Lung (tissue), 11 donors: ENCODE measurements at regions not wholly inside any gene's neighbourhood (a gene's known extent, or its start where the extent isn't known, plus 50 kb on each side); places are given as distances from the start of the nearest gene placed in this dataset.

Experiments
- ATAC-seq: fragments of 200-7000 bp; cut with Tn5 transposase; one replicate; pipeline ENCODE4 v1.9.1; 2020; ENCODE audit warnings: moderate number of reproducible peaks; ENCODE audit not compliant: insufficient read depth, low FRiP score
- DNase-seq, 3 donors: peaks; one replicate each; pipeline ENCODE4 v3.0.0-alpha.2; 2013 to 2017
- H3K27ac ChIP-seq, 2 donors: one replicate each; pipeline ENCODE4 v1.5.1; 2013; ENCODE audit warnings: mild to moderate bottlenecking in 2 of 2, moderate library complexity in 2 of 2, control low read depth in 1 of 2, inconsistent platforms in 1 of 2, low read depth in 1 of 2, low read length in 1 of 2
- H3K27me3 ChIP-seq, 3 donors: one replicate each; pipeline ENCODE4 v1.5.1; 2013; ENCODE audit warnings: low read length in 2 of 3; ENCODE audit not compliant: control insufficient read depth in 3 of 3, insufficient read depth in 3 of 3
- H3K36me3 ChIP-seq, 4 donors: one replicate each; pipeline ENCODE4 v1.5.1; 2013; ENCODE audit warnings: low read length in 4 of 4, mild to moderate bottlenecking in 1 of 4, moderate library complexity in 1 of 4; ENCODE audit not compliant: control insufficient read depth in 4 of 4, insufficient read depth in 4 of 4
- H3K4me1 ChIP-seq, 5 donors: one replicate each; pipeline ENCODE4 v1.5.1; 2013; ENCODE audit warnings: low read length in 5 of 5, mild to moderate bottlenecking in 2 of 5, moderate library complexity in 1 of 5; ENCODE audit not compliant: control insufficient read depth in 5 of 5, insufficient read depth in 5 of 5
- H3K4me3 ChIP-seq: one replicate; pipeline ENCODE4 v1.5.1; 2013; ENCODE audit warnings: mild to moderate bottlenecking, control low read depth, moderate library complexity
- H3K9ac ChIP-seq, 2 donors: one replicate each; pipeline ENCODE4 v1.5.1; 2013; ENCODE audit warnings: low read length in 2 of 2, control low read depth in 1 of 2; ENCODE audit not compliant: insufficient read depth in 1 of 2
- H3K9me3 ChIP-seq, 4 donors: one replicate each; pipeline ENCODE4 v1.5.1; 2013; ENCODE audit warnings: low read length in 3 of 4, mild to moderate bottlenecking in 1 of 4, moderate library complexity in 1 of 4; ENCODE audit not compliant: control insufficient read depth in 4 of 4, insufficient read depth in 3 of 4
- CTCF ChIP-seq: IDR thresholded peaks from 2 replicates; pipeline ENCODE4 v1.5.1; 2012; ENCODE audit warnings: mild to moderate bottlenecking; ENCODE audit errors: control extremely low read depth, extremely low read depth
- WGBS, 2 donors: extraction: QIAGEN DNeasy Blood & Tissue Kit; methylation state at CpG; one replicate each; pipeline ENCODE4 v1.1.7; 2013; 5-methylcytosine and 5-hydroxymethylcytosine counted together
- donor health status: control.
- donor health status: control.
- donor health status: Bipolar disorder and iron deficiency.
- donor health status: healthy.
- donor health status: DM: yes; HTN: yes; CAD: no.

GRCh38 chr20:12012241-12013222, 94.8 kb downstream of the BTBD3 start:
- WGBS, 2 donors: 66 to 68% methylated on average over 9 of the region's 9 CpGs
- peak in 2 of 3 donors; percentile 15 to 29 for DNase-seq
- Histone ChIP-seq H3K9ac (no peak overlapping the region), H3K4me3 (no peak overlapping the region), H3K4me1 (peaks cover 0 to 2% (median 0%) of the 10 kb centered on the region in 5 donors), H3K27me3 (no peaks in the 10 kb centered on the region), H3K27ac (no peak overlapping the region), H3K36me3 (no peaks in the 10 kb centered on the region), H3K9me3 (no peaks in the 10 kb centered on the region)
- peak; percentile 62 for TF ChIP-seq CTCF
- peak; percentile 79 for ATAC-seq

GRCh38 chr20:12014276-12014675, 96.6 kb downstream of the BTBD3 start:
- DNase-seq (no peak), ATAC-seq (no peak)
- no peak for TF ChIP-seq CTCF
- Histone ChIP-seq H3K27me3 (no peaks in the 10 kb centered on the region), H3K9ac (no peak overlapping the region), H3K36me3 (no peaks in the 10 kb centered on the region), H3K9me3 (no peaks in the 10 kb centered on the region), H3K4me1 (peaks cover 0 to 2% (median 0%) of the 10 kb centered on the region in 5 donors), H3K27ac (no peak overlapping the region), H3K4me3 (no peak overlapping the region)
- WGBS, 2 donors: 87 to 96% methylated on average over 4 of the region's 4 CpGs

- no peak for ATAC-seq
- TF ChIP-seq CTCF: no peak
These were observed 97.0 kb downstream of the BTBD3 start for GRCh38 chr20:12014736-12015135.

More at GRCh38 chr20:12014736-12015135, 97.0 kb downstream of the BTBD3 start:
- no peak overlapping the region for H3K27ac ChIP-seq
- H3K4me1 ChIP-seq: peaks cover 0 to 2% (median 0%) of the 10 kb centered on the region in 5 donors
- no peak for DNase-seq
- no peaks in the 10 kb centered on the region for H3K36me3 ChIP-seq
- WGBS, 2 donors: 99 to 100% methylated on average over 1 of the region's 1 CpG
- no peak overlapping the region for H3K9ac ChIP-seq
- H3K9me3 ChIP-seq: no peaks in the 10 kb centered on the region
- no peaks in the 10 kb centered on the region for H3K27me3 ChIP-seq
- no peak overlapping the region for H3K4me3 ChIP-seq
